ENCODE measurements at regions not wholly inside any gene's neighbourhood (a gene's known extent, or its start where the extent isn't known, plus 50 kb on each side); places are given as distances from the start of the nearest gene placed in this dataset.

DNA sequence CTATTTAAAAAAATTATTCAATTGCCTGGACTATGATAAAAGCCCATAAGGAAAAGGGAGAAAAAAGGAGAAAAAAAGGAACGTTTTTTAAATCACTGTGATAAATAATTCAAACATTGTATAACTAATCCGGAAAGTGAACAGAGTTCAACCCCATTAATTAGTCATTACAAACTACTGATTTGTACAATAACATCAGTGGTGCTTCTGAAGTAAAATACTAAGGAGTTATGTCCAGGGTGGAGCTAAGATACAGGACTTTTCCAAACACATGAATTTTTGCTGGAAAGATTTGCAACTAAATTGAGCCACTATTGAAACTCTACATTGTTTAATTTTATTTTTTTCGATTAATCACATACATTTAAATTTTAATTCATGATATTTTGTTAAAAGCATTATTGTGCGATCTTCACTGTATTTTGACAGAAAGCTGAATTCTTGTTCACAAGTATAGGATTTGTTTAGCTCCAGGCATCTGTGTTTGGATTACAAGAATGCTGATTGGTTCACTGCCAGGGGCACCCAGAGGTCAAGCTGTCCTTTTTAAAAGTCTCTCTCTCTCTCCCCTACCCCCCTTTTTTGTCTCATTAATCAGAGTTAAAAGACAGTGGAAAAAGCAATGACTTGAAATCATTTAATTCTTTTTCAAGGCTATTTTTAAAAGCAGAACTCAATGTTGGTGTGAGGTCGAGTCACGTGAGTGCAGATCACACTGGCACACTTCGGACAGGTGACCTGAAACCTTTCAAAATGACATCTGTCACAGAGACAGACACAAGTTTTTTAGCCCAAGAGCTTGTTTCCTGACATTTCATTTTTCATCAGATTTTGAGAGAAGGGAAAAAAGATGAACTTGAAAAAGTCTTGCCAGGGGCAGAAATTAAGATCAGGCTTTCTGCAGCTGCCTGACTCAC is 387.3 kb downstream of the NR2F1-AS1 start:
- TF ChIP-seq FOXM1 (IDR thresholded peaks at IDR 0.05; ENCODE audit: borderline replicate concordance, low read depth) (no peak), TEAD4 (IDR thresholded peaks at IDR 0.05) (no peak), EP300 (IDR thresholded peaks at IDR 0.05; ENCODE audit: borderline replicate concordance) (no peak), CREB1 (IDR thresholded peaks at IDR 0.05; ENCODE audit: low read depth) (no peak), ZBTB7A (IDR thresholded peaks at IDR 0.05; ENCODE audit: low read depth) (no peak)
- TF ChIP-seq, protein P1, sequence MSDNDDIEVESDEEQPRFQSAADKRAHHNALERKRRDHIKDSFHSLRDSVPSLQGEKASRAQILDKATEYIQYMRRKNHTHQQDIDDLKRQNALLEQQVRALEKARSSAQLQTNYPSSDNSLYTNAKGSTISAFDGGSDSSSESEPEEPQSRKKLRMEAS (IDR thresholded peaks at IDR 0.05): no peak
- TF ChIP-seq, protein P2, sequence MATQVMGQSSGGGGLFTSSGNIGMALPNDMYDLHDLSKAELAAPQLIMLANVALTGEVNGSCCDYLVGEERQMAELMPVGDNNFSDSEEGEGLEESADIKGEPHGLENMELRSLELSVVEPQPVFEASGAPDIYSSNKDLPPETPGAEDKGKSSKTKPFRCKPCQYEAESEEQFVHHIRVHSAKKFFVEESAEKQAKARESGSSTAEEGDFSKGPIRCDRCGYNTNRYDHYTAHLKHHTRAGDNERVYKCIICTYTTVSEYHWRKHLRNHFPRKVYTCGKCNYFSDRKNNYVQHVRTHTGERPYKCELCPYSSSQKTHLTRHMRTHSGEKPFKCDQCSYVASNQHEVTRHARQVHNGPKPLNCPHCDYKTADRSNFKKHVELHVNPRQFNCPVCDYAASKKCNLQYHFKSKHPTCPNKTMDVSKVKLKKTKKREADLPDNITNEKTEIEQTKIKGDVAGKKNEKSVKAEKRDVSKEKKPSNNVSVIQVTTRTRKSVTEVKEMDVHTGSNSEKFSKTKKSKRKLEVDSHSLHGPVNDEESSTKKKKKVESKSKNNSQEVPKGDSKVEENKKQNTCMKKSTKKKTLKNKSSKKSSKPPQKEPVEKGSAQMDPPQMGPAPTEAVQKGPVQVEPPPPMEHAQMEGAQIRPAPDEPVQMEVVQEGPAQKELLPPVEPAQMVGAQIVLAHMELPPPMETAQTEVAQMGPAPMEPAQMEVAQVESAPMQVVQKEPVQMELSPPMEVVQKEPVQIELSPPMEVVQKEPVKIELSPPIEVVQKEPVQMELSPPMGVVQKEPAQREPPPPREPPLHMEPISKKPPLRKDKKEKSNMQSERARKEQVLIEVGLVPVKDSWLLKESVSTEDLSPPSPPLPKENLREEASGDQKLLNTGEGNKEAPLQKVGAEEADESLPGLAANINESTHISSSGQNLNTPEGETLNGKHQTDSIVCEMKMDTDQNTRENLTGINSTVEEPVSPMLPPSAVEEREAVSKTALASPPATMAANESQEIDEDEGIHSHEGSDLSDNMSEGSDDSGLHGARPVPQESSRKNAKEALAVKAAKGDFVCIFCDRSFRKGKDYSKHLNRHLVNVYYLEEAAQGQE (IDR thresholded peaks at IDR 0.05; ENCODE audit: low read depth): no peak
